Mammary epithelial cell (primary cell): ENCODE measurements at regions not wholly inside any gene's neighbourhood (a gene's known extent, or its start where the extent isn't known, plus 50 kb on each side); places are given as distances from the start of the nearest gene placed in this dataset.

Source experiments
- EZH2 ChIP-seq: IDR thresholded peaks from 2 replicates; pipeline ENCODE4 v1.6.1; 2012; ENCODE audit warnings: low read length, inconsistent platforms, borderline replicate concordance
- TF ChIP-seq, protein P1 (sequence below), 2 donors: IDR thresholded peaks in 1 of 2; conservative IDR thresholded peaks in 1 of 2; 2 replicates each; pipeline ENCODE4 v1.5.1; 2011 to 2012; ENCODE audit warnings: inconsistent platforms in 2 of 2, low read length in 2 of 2, mild to moderate bottlenecking in 2 of 2, control low read depth in 1 of 2, low read depth in 1 of 2; ENCODE audit not compliant: insufficient read depth in 1 of 2; ENCODE audit errors: extremely low read depth in 1 of 2

DNA sequence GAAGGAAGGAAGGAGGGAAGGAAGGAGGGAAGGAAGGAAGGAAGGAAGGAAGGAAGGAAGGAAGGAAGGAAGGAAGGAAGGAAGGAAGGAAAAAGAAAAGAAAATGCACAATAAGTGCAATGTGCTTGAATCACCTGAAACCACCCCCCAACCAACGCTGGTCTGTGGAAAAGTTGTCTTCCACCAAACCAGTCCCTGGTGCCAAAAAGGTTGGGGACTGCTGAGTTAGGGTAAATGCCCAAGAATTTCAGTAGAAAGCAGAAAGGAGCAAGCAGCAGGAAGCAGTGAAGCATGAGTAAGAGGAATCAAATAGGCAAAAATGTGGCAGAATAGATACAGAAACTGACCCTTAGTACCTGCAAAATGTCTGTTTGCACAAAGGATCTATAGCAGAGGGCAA is 137.2 kb downstream of the JCAD start:
- TF ChIP-seq, protein P1, sequence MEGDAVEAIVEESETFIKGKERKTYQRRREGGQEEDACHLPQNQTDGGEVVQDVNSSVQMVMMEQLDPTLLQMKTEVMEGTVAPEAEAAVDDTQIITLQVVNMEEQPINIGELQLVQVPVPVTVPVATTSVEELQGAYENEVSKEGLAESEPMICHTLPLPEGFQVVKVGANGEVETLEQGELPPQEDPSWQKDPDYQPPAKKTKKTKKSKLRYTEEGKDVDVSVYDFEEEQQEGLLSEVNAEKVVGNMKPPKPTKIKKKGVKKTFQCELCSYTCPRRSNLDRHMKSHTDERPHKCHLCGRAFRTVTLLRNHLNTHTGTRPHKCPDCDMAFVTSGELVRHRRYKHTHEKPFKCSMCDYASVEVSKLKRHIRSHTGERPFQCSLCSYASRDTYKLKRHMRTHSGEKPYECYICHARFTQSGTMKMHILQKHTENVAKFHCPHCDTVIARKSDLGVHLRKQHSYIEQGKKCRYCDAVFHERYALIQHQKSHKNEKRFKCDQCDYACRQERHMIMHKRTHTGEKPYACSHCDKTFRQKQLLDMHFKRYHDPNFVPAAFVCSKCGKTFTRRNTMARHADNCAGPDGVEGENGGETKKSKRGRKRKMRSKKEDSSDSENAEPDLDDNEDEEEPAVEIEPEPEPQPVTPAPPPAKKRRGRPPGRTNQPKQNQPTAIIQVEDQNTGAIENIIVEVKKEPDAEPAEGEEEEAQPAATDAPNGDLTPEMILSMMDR (conservative IDR thresholded peaks at IDR 0.05 in 1 of 2, IDR thresholded peaks at IDR 0.05 in 1 of 2; ENCODE audit: extremely low read depth in 1 of 2, insufficient read depth in 1 of 2, low read depth in 1 of 2, low read length in 2 of 2): no peak
- no peak for TF ChIP-seq EZH2
